C4-2B (cell line): ENCODE measurements at regions not wholly inside any gene's neighbourhood (a gene's known extent, or its start where the extent isn't known, plus 50 kb on each side); places are given as distances from the start of the nearest gene placed in this dataset.

Source experiments
- ZFX ChIP-seq: fragments of 450-650 bp; IDR thresholded peaks from 2 replicates; pipeline ENCODE4 v1.6.1; 2017
- TF ChIP-seq, protein P1 (sequence below): fragments of 450-650 bp; conservative IDR thresholded peaks from 2 replicates; pipeline ENCODE4 v1.5.1; 2017; ENCODE audit warnings: mild to moderate bottlenecking

DNA sequence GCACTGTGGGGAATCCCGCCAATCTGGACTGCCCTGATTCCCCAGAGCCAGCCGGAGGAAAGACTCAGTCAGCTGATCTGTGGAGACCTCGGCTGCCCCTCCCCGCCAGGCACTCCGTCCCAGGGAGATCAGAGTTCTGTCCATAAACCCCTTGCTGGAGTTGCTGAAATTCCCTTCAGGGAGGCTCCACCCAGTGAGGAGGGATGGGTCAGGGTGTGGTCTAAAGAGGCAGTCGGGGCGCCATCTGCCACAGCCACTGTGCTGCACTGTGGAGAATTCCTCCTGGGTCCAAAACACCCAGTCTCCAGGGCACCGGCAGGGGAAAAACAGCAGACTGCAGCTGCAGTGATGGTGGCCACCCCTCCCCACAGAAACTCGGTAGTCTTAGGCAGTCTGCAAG is 1922.3 kb upstream of the FLRT2 start:
- TF ChIP-seq, protein P1, sequence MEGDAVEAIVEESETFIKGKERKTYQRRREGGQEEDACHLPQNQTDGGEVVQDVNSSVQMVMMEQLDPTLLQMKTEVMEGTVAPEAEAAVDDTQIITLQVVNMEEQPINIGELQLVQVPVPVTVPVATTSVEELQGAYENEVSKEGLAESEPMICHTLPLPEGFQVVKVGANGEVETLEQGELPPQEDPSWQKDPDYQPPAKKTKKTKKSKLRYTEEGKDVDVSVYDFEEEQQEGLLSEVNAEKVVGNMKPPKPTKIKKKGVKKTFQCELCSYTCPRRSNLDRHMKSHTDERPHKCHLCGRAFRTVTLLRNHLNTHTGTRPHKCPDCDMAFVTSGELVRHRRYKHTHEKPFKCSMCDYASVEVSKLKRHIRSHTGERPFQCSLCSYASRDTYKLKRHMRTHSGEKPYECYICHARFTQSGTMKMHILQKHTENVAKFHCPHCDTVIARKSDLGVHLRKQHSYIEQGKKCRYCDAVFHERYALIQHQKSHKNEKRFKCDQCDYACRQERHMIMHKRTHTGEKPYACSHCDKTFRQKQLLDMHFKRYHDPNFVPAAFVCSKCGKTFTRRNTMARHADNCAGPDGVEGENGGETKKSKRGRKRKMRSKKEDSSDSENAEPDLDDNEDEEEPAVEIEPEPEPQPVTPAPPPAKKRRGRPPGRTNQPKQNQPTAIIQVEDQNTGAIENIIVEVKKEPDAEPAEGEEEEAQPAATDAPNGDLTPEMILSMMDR: no peak
- TF ChIP-seq ZFX: no peak
